Vagina (tissue), 2 donors: ENCODE measurements at regions not wholly inside any gene's neighbourhood (a gene's known extent, or its start where the extent isn't known, plus 50 kb on each side); places are given as distances from the start of the nearest gene placed in this dataset.

ENCODE experiments used
- DNase-seq, 2 donors: peaks; one replicate each; pipeline ENCODE4 v3.0.0-alpha.2; 2017; ENCODE audit errors: extremely low spot score in 2 of 2
- H3K27ac ChIP-seq: fragments of 200-600 bp; sonication (generic); one replicate; pipeline ENCODE4 v1.5.1; 2019
- H3K27me3 ChIP-seq: fragments of 200-600 bp; sonication (generic); one replicate; pipeline ENCODE4 v1.5.1; 2019
- H3K36me3 ChIP-seq, 2 donors: fragments of 200-600 bp; sonication (generic); one replicate each; pipeline ENCODE4 v1.5.1; 2017 to 2019
- H3K4me1 ChIP-seq: fragments of 200-600 bp; sonication (generic); one replicate; pipeline ENCODE4 v1.5.1; 2019
- H3K4me3 ChIP-seq, 2 donors: fragments of 200-600 bp; sonication (generic); 1 replicate in 1 of 2; 2 replicates in 1 of 2; pipeline ENCODE4 v1.5.1; 2016 to 2019
- H3K9me3 ChIP-seq: fragments of 200-600 bp; sonication (generic); one replicate; pipeline ENCODE4 v1.5.1; 2019
- CTCF ChIP-seq, 3 experiments: fragments of 450-650 bp in 2 of 3; fragments of 200-600 bp in 1 of 3; sonication (generic) in 1 of 3; IDR thresholded peaks; one replicate each; pipeline ENCODE4 v1.5.1; 2017 to 2019; ENCODE audit warnings: antibody characterized with exemption in 3 of 3, mild to moderate bottlenecking in 2 of 3, moderate library complexity in 2 of 3
- POLR2A ChIP-seq, 2 donors: fragments of 450-650 bp; IDR thresholded peaks; one replicate each; pipeline ENCODE4 v1.6.1; 2017; ENCODE audit warnings: antibody characterized with exemption in 2 of 2, mild to moderate bottlenecking in 2 of 2, moderate library complexity in 2 of 2
- POLR2AphosphoS5 ChIP-seq, 2 donors: sonication (generic); formaldehyde crosslinking; IDR thresholded peaks; one replicate each; pipeline ENCODE4 v1.9.0; 2017; ENCODE audit warnings: antibody characterized with exemption in 2 of 2, mild to moderate bottlenecking in 2 of 2, low read depth in 1 of 2; ENCODE audit not compliant: insufficient read depth in 1 of 2
- intact Hi-C: fragments of 100-400 bp; cut with DNase I; formaldehyde crosslinking; loops from one replicate; pipeline ENCODE4 v1.15.1; 2023

GRCh38 chr9:18229992-18230676 is 243.8 kb upstream of the ADAMTSL1 start:
- Histone ChIP-seq H3K27ac (no peak overlapping the region), H3K27me3 (no peaks in the 10 kb centered on the region), H3K9me3 (no peaks in the 10 kb centered on the region), H3K36me3 (no peaks in the 10 kb centered on the region), H3K4me1 (no peaks in the 10 kb centered on the region), H3K4me3 (no peak overlapping the region)
- intact Hi-C loops = no loop called here
- TF ChIP-seq CTCF (IDR thresholded peaks at IDR 0.05) (no peak), POLR2AphosphoS5 (IDR thresholded peaks at IDR 0.05; ENCODE audit: insufficient read depth in 1 of 2, low read depth in 1 of 2) (no peak), POLR2A (IDR thresholded peaks at IDR 0.05) (no peak)
- no peak for DNase-seq

- Histone ChIP-seq H3K27me3 (no peaks in the 10 kb centered on the region), H3K4me1 (no peaks in the 10 kb centered on the region), H3K4me3 (no peak overlapping the region), H3K27ac (no peak overlapping the region), H3K36me3 (no peaks in the 10 kb centered on the region), H3K9me3 (no peaks in the 10 kb centered on the region)
- DNase-seq = no peak
- TF ChIP-seq POLR2AphosphoS5 (IDR thresholded peaks at IDR 0.05; ENCODE audit: insufficient read depth in 1 of 2, low read depth in 1 of 2) (no peak), POLR2A (IDR thresholded peaks at IDR 0.05) (no peak), CTCF (IDR thresholded peaks at IDR 0.05) (no peak)
- intact Hi-C loops = no loop called here
Observed at GRCh38 chr9:18233311-18233710, 240.6 kb upstream of the ADAMTSL1 start.

GRCh38 chr9:18233776-18234445 is 240.0 kb upstream of the ADAMTSL1 start:
- Histone ChIP-seq H3K4me3 (no peak overlapping the region), H3K36me3 (no peaks in the 10 kb centered on the region), H3K27ac (no peak overlapping the region), H3K9me3 (no peaks in the 10 kb centered on the region), H3K4me1 (no peaks in the 10 kb centered on the region), H3K27me3 (no peaks in the 10 kb centered on the region)
- no peak for DNase-seq
- intact Hi-C loops = no loop called here
- no peak for TF ChIP-seq POLR2AphosphoS5 (IDR thresholded peaks at IDR 0.05; ENCODE audit: insufficient read depth in 1 of 2, low read depth in 1 of 2)
- no peak for TF ChIP-seq CTCF (IDR thresholded peaks at IDR 0.05)

- H3K27me3 ChIP-seq = no peaks in the 10 kb centered on the region
- intact Hi-C loops = no loop called here
- H3K4me1 ChIP-seq = no peaks in the 10 kb centered on the region
- TF ChIP-seq CTCF (IDR thresholded peaks at IDR 0.05) (no peak), POLR2A (IDR thresholded peaks at IDR 0.05) (no peak), POLR2AphosphoS5 (IDR thresholded peaks at IDR 0.05; ENCODE audit: insufficient read depth in 1 of 2, low read depth in 1 of 2) (no peak)
- DNase-seq = no peak
- H3K9me3 ChIP-seq = no peaks in the 10 kb centered on the region
- H3K4me3 ChIP-seq = no peak overlapping the region
- H3K27ac ChIP-seq = no peak overlapping the region
- no peaks in the 10 kb centered on the region for H3K36me3 ChIP-seq
Observed at GRCh38 chr9:18235181-18235908, 238.6 kb upstream of the ADAMTSL1 start.
